Colonic mucosa (tissue), 4 donors: ENCODE measurements at regions not wholly inside any gene's neighbourhood (a gene's known extent, or its start where the extent isn't known, plus 50 kb on each side); places are given as distances from the start of the nearest gene placed in this dataset.
"Not testable (repeated sequence)": the region's sequence is repeated elsewhere in the genome, so short reads cannot be mapped to it uniquely, and the experiment has no call there.

Source experiments
- DNase-seq: peaks from one replicate; pipeline ENCODE4 v3.0.0-alpha.2; 2020
- H3K27ac ChIP-seq: fragments of 200-600 bp; one replicate; pipeline ENCODE4 v1.8.0; 2021
- H3K27me3 ChIP-seq: fragments of 200-600 bp; one replicate; pipeline ENCODE4 v1.8.0; 2021
- H3K36me3 ChIP-seq: fragments of 200-600 bp; one replicate; pipeline ENCODE4 v1.8.0; 2021
- H3K4me1 ChIP-seq: fragments of 200-600 bp; one replicate; pipeline ENCODE4 v1.8.0; 2021; ENCODE audit warnings: mild to moderate bottlenecking
- H3K4me3 ChIP-seq: fragments of 200-600 bp; one replicate; pipeline ENCODE4 v1.8.0; 2021
- H3K9ac ChIP-seq, 2 donors: one replicate each; pipeline ENCODE4 v1.7.0; 2013; ENCODE audit warnings: control low read depth in 2 of 2, low read depth in 2 of 2, low read length in 2 of 2
- H3K9me3 ChIP-seq: fragments of 200-600 bp; one replicate; pipeline ENCODE4 v1.8.0; 2021
- CTCF ChIP-seq: fragments of 200-600 bp; IDR thresholded peaks from one replicate; pipeline ENCODE4 v1.8.0; 2022; ENCODE audit warnings: antibody characterized with exemption, mild to moderate bottlenecking
- intact Hi-C: fragments of 100-400 bp; cut with DNase I; formaldehyde crosslinking; loops from one replicate; pipeline ENCODE4 v1.14.1; 2022
- donor health status: healthy.
- donor health status: DM: no; HTN: no; CAD: no.
- donor health status: DM: no; HTN: no; CAD: no.

- H3K4me1 ChIP-seq, result no peaks in the 10 kb centered on the region
- no peak for TF ChIP-seq CTCF
- no peaks in the 10 kb centered on the region for H3K27me3 ChIP-seq
- no peak overlapping the region for H3K27ac ChIP-seq
- H3K36me3 ChIP-seq, result no peaks in the 10 kb centered on the region
- intact Hi-C loops, result no loop called here
- no peak overlapping the region for H3K4me3 ChIP-seq
- H3K9ac ChIP-seq, result no peak overlapping the region
- no peaks in the 10 kb centered on the region for H3K9me3 ChIP-seq
- DNase-seq, result no peak
Measured at GRCh38 chr5:74975582-74975981, 76.8 kb downstream of the GCNT4 start.

GRCh38 chr5:74974451-74975091 is 77.8 kb downstream of the GCNT4 start:
- H3K27me3 ChIP-seq, result no peaks in the 10 kb centered on the region
- TF ChIP-seq CTCF, result no peak
- DNase-seq, result no peak
- no peaks in the 10 kb centered on the region for H3K36me3 ChIP-seq
- no peaks in the 10 kb centered on the region for H3K4me1 ChIP-seq
- H3K9ac ChIP-seq, result no peak overlapping the region
- intact Hi-C loops, result no loop called here
- H3K27ac ChIP-seq, result no peak overlapping the region
- no peak overlapping the region for H3K4me3 ChIP-seq
- H3K9me3 ChIP-seq, result no peaks in the 10 kb centered on the region

- no peak overlapping the region for H3K27ac ChIP-seq
- H3K27me3 ChIP-seq, result no peaks in the 10 kb centered on the region
- DNase-seq, result no peak
- no peak overlapping the region for H3K9ac ChIP-seq
- H3K9me3 ChIP-seq, result no peaks in the 10 kb centered on the region
- TF ChIP-seq CTCF, result no peak
- no peak overlapping the region for H3K4me3 ChIP-seq
- no peaks in the 10 kb centered on the region for H3K4me1 ChIP-seq
- intact Hi-C loops, result no loop called here
- no peaks in the 10 kb centered on the region for H3K36me3 ChIP-seq
Measured at GRCh38 chr5:74973694-74974093, 78.7 kb downstream of the GCNT4 start.

- Histone ChIP-seq H3K27me3 (no peaks in the 10 kb centered on the region), H3K4me3 (no peak overlapping the region), H3K27ac (no peak overlapping the region), H3K9me3 (no peaks in the 10 kb centered on the region), H3K9ac (no peak overlapping the region), H3K36me3 (no peaks in the 10 kb centered on the region), H3K4me1 (no peaks in the 10 kb centered on the region)
- intact Hi-C loops, result no loop called here
- DNase-seq, result no peak
- TF ChIP-seq CTCF, result no peak
Measured at GRCh38 chr5:74971947-74972460, 80.4 kb downstream of the GCNT4 start.

GRCh38 chr5:74970891-74971290 is 81.5 kb downstream of the GCNT4 start:
- DNase-seq, result peak; percentile 55
- intact Hi-C loops, H3K9ac ChIP-seq: not testable (repeated sequence)

GRCh38 chr5:74969726-74970125 is 82.6 kb downstream of the GCNT4 start:
- intact Hi-C loops, result no loop called here
- no peaks in the 10 kb centered on the region for H3K27me3 ChIP-seq
- no peak overlapping the region for H3K27ac ChIP-seq
- no peaks in the 10 kb centered on the region for H3K36me3 ChIP-seq
- no peak for DNase-seq
- TF ChIP-seq CTCF, result no peak
- no peaks in the 10 kb centered on the region for H3K4me1 ChIP-seq
- no peak overlapping the region for H3K9ac ChIP-seq
- no peaks in the 10 kb centered on the region for H3K9me3 ChIP-seq
- no peak overlapping the region for H3K4me3 ChIP-seq

More at GRCh38 chr5:74970891-74971290, 81.5 kb downstream of the GCNT4 start:
- not testable (repeated sequence) for H3K27me3 ChIP-seq, H3K4me1 ChIP-seq, H3K9me3 ChIP-seq, H3K36me3 ChIP-seq, H3K4me3 ChIP-seq
- peak overlapping the region; percentile 39 for H3K27ac ChIP-seq
